ENCODE measurements at regions not wholly inside any gene's neighbourhood (a gene's known extent, or its start where the extent isn't known, plus 50 kb on each side); places are given as distances from the start of the nearest gene placed in this dataset.

- DNase-seq = no peak
Observed at GRCh38 chr4:107151173-107151572, 115.1 kb upstream of the DKK2 start.

- no peak for DNase-seq
Observed at GRCh38 chr4:107148904-107149303, 112.8 kb upstream of the DKK2 start.

DNA sequence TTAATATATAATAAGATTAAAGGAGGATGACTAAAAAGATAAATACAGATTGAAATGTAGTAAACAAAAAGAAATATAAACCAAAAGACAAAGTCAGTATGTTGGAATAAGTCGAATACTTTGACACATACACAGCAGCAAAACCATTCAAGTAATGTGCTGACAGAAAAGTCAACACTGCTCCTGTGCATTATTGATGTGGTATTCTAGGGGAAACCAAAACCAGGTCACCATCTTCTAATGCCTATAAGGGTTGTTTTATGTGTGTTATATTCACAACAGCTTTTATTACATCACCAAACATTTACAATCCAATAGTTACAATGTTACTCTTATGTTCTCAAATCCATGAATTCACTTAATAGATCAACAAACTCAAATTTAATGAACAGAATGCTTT lies 111.8 kb upstream of the DKK2 start:
- DNase-seq = no peak

DNA sequence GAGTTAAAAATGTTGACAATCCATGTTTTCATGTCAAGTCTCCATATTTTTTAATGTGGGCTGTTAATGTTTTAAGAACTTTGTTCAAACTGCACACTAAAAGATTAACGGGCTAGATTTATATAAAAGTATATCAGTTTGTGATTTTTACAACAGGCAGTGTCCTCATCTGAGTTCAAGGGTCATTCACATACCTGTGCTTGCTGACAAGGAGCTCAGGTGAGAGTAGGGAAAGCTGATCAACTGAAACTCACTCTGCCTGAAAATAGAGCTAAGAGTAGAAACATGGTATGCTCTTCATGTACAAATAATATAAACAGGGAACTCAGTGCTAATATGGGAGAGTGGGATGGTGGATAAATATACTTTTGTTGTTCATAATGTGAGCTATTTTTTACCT lies 102.3 kb upstream of the DKK2 start:
- DNase-seq = no peak

- DNase-seq = no peak
Observed at GRCh38 chr4:107133965-107134653, 98.0 kb upstream of the DKK2 start.

- no peak for DNase-seq
Observed at GRCh38 chr4:107131295-107131694, 95.2 kb upstream of the DKK2 start.

DNA sequence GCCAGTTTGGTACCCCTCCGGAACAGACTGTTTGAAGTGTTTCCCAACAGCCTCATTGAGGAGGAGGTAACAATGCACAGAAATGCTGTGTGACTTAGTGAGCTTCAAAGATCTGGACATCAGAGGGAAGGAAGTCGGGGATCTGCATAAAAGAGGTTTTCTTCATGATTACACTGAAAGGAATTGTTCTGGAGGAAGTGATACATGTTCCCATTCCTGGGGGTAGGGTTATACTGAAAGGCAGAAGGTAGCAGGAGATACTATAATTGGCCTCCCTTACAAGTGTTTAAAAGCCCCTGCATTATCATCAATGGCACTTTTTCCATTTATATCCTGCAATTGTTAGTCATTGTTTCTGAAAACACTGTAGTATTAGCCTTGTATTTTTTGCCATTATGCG lies 94.0 kb upstream of the DKK2 start:
- no peak for DNase-seq

- no peak for DNase-seq
Observed at GRCh38 chr4:107129611-107130010, 93.5 kb upstream of the DKK2 start.

- no peak for DNase-seq
Observed at GRCh38 chr4:107129076-107129475, 93.0 kb upstream of the DKK2 start.

DNA sequence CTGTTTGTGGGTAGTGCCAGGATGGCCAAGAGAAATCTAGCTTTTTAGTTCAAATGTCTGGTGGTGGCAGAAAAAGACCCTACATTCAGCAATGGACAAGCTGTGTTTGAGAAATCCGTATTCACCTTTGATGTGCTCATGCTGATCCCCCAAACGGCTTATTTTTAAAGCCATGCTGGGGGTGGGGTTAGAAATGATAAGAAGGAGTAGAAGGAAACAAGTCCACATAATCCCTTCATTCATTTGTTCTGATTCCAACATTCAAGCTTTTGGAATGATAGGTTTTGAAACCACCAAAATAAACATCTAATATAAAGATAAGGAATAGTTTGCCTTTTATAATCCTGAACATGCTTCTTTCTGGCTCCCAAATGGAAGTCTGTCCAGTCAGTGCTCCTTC lies 92.0 kb upstream of the DKK2 start:
- no peak for DNase-seq

DNA sequence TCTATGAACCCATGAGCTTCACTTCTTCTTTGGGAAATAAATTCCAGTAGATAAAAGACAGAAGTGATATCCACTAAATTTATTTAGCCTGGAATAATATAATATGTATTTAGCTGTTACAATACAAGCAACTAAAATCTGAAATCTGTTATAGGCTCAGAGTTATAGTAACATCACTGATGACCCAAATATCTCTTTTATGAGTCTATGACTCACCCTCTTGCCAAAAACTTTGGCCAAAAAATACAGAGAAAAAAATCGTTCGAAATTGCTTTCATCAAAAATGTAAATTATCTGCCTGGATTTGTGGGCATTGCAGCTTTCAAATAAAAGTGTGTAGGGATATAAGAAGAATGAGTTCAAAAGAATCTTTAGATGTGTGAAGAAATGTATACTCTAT lies 89.4 kb upstream of the DKK2 start:
- DNase-seq = no peak

- no peak for DNase-seq
Observed at GRCh38 chr4:107122736-107123135, 86.6 kb upstream of the DKK2 start.

DNA sequence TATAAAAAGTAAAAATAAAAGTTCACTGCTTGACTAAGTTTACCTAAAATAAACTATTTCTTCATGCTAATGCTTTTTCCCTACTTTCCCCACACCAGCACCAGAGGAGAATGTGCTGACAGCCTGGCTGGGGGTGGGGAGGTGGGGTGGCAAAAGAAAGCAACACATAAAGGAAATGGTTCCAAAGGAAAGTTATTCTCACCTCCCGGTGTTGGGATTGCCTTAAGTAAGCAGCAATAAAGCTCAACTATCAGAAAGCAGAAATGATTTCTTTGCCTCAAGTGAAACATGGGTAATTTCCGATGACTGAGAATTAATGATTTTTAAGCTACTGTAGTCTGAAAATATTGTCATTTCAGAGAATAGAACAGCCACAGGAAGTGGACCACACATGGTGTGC lies 84.5 kb upstream of the DKK2 start:
- no peak for DNase-seq

GRCh38 chr4:107117726-107118125 lies 81.6 kb upstream of the DKK2 start:
- no peak for DNase-seq

DNA sequence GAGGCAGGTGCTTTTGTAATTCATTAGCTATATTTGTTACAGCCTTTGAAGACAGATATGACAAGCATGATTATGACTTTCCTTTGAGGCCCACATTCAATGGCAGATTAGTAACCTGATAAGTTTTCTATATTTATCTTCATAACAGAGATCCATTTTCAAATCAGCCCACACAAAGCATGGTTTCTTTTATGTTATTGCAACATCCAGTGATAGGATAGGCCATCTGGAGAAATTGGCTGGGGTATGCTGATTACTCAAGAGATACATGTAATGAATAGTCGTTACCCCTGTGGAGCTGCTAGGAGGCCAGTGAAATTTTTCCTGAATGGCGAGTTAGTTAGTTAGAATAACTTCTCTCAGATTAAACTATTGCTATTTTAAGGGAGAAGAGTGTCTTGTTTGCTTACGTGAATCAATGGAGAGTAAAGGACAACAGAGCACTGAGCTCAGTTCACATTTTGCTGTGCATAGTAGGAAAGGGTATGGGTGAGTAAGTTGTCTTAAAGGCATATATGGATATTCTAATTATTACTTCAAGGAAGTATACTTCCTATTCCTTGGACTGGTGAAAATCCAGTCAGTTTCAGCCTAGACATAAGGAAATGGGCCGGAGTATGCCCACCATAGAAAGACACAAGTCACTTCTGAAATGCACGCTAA lies 79.2 kb upstream of the DKK2 start:
- no peak for DNase-seq

DNA sequence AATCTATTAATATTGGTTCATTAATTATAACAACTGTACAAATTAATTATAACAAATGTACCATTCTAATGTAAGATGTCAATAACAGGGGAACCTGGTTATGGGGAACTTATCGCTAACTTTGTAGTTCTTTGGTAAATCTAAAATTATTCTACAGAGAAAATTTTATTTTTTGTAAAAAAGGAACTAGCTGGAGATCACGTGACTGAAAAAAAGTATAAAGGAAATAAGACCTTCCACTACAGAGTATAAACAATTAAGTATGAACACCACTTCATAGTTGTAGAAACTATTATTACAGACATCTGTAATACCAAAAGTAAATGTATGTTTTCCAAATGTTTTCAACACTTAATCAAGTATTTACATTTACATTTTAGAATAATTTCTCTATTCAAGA lies 77.9 kb upstream of the DKK2 start:
- DNase-seq = no peak

DNA sequence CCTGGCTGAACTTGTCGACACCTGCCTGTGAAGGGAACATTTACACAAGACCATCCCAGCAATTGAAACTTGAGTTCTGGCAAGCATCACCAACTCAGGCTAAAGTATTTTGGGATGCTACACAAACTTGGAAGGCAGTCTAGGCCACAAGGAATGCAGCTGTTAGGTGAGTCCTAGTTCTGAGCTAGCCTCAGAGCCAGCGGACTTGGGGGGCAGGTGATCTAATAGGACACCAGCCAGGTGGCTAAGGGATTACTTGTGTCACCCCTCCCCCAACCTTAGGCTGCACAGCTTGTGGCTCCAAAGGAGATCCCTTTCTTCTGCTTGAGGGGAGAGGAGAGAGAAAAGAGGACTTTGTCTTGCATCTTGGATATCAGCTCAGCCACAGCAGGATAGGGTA lies 62.3 kb upstream of the DKK2 start:
- no peak for DNase-seq

- DNase-seq = no peak
Observed at GRCh38 chr4:107094976-107095375, 58.9 kb upstream of the DKK2 start.

DNA sequence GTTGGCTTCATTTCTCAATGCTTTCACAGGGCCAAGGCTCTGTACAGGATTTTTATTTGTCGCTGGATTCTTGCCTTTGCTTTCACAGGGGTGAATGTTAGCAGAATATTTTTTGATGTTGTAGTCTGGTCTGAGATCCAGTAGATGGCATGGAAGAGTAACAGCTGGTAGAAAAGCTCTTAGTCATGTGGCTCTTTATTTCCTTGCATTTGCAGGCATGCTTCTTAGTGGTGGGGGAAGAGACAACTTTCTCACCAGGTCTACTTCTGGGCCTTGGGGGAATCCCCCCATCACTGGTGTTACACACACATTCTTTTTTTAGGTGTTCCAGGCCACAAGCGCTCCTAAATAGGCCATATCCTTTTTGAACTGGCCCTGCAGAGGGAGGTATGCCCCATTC lies 58.2 kb upstream of the DKK2 start:
- no peak for DNase-seq

Data from activated CD4-positive, alpha-beta T cell treated with anti-CD3 and anti-CD28 coated beads, Interleukin-2, amount 50 U/mL, for 16 hours (primary cell).